Suppressor macrophage (primary cell): ENCODE measurements at regions not wholly inside any gene's neighbourhood (a gene's known extent, or its start where the extent isn't known, plus 50 kb on each side); places are given as distances from the start of the nearest gene placed in this dataset.

Source experiments
- DNase-seq, 4 experiments: peaks; one replicate each; pipeline ENCODE4 v3.0.0-alpha.2; 2020 to 2022

- peak; percentile 60 to 90 (median 76) for DNase-seq
These were observed 115.8 kb upstream of the INPP4B start for GRCh38 chr4:142961866-142962265.

DNA sequence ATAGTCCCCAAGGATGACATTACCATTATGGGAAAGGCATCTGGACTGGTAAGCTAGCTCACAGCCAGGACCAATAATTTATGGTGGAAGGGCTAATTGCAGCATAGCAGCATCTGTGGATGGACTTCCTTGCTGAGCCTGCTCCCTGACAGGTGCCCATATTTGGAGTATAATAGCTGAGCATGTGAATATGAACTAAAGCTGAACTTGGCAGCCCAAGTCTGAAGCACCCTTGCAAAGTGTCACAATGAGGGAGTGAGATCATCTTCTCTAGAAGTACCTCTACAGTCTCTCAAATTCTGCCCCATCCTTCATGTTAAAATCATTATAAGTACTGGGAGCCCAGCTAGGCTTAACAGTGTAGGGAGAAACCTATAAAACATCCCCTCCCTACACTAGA, 128.2 kb upstream of the INPP4B start:
- DNase-seq, result no peak

- no peak for DNase-seq
These were observed 129.5 kb upstream of the INPP4B start for GRCh38 chr4:142975618-142976017.

GRCh38 chr4:142976482-142976881, 130.4 kb upstream of the INPP4B start:
- no peak for DNase-seq

DNA sequence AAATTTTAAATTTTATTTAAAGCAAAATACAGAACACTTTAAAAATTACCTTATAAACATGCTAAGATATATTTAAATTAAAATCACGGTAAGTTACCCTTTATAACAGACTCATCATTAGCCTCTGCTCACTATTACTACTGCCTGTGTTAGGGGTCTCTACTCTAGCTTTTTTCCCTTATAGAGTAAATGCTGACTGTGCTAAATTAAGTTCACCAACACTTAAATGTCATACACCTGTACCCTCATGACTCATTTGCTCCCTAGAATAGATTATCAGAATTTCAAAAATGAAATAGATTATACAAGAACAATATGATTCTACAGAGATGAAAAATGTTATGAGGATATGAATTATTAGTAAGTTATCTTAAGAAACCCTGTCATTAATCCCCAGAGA, 131.1 kb upstream of the INPP4B start:
- no peak for DNase-seq

- no peak for DNase-seq
These were observed 137.0 kb upstream of the INPP4B start for GRCh38 chr4:142983065-142983464.

DNA sequence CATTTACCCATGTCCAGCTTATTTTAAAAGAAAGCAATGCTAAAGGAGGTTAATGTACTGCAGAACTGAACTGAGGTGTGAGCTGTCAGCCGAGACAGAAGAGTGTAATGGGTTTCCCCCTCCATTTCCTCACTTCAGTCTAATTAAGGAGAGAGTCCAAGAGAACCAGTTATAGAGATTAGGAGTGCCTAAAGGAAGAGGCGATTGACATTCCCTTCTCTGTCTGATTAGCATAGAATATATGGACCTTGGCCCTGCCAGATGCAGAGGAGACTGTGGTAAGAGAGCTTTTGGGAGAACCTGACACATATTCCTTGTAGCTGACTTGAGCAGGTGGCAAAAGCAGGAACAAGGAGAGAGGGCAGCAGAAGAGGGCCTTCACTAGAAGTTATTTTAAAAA, 137.5 kb upstream of the INPP4B start:
- DNase-seq, result no peak

GRCh38 chr4:142984871-142985585, 138.9 kb upstream of the INPP4B start:
- DNase-seq, result peak in 3 of 4 experiments; percentile 13 to 40 (median 25)

GRCh38 chr4:143016171-143016570, 168.5 kb upstream of the USP38 start:
- no peak for DNase-seq

GRCh38 chr4:143017210-143017609, 167.5 kb upstream of the USP38 start:
- DNase-seq, result no peak

DNA sequence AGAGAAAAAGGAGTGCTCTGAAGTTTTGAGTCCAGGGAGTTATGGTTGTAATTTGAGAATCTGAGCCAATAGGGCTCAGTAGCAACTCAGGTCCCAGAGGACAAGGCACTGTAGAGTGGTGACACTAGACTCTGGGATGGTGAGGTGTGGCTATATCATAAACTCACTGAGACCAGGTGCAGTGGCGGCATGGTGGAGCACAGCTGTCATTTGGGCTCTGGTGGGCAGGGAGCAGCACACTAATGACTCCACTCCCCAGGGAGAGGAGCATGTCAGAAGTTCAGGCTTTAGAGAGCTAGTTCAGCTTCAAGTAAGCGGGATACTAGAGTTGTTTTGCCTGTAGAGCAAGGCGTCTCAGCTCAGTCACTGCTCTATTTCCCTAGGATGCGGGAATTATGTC, 165.4 kb upstream of the USP38 start:
- DNase-seq, result no peak

DNA sequence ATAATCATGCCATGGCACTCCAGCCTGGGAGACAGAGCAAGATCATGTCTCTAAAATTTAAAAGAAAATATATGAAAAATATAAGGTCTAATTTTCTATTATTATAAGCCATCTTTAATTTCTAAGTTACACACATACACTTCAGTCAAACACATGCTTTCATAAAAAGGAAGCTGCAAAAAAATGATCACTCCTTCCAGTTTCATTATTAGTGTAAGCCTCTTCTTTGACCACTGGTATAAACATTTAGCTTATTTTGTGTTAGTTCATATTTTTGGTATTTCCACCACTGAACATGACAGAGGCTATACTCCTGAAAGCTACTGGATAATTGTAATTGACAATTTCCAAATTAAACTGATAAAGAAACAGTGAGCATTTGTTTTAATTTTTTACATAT, 163.3 kb upstream of the USP38 start:
- DNase-seq, result peak; percentile 10 to 76 (median 44)

- DNase-seq, result peak in 2 of 4 experiments; percentile 17 to 30
These were observed 161.3 kb upstream of the USP38 start for GRCh38 chr4:143023239-143023918.

DNA sequence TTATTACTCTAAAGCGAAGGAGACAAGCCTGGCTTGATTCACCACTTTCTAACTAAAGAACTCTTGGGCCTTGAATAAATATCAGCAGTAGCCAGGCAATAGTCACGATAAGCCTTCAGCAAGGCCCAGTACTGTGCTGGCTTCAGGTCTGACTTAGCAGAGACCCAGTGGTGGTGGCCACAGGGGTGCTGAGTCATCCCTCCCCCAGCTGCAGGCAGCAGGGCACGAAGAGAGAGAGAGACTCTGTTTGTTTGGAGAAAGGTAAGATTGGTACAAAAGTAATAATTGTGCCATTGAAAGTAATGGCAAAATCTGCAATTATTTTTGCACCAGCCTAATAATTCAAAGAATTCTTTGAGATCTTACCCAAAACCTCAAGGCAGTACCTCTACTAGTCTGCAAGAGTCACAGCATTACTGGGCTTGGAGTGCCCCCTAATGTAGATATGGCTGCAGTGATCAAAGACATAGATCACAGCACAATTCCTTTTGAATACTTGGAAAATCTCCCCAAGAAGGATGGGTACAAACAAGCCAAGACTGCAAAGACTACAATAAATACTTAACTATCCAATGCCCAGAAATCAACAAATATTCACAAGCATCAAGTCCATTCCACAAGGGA, 159.5 kb upstream of the USP38 start:
- DNase-seq, result peak; percentile 22 to 62 (median 41)

DNA sequence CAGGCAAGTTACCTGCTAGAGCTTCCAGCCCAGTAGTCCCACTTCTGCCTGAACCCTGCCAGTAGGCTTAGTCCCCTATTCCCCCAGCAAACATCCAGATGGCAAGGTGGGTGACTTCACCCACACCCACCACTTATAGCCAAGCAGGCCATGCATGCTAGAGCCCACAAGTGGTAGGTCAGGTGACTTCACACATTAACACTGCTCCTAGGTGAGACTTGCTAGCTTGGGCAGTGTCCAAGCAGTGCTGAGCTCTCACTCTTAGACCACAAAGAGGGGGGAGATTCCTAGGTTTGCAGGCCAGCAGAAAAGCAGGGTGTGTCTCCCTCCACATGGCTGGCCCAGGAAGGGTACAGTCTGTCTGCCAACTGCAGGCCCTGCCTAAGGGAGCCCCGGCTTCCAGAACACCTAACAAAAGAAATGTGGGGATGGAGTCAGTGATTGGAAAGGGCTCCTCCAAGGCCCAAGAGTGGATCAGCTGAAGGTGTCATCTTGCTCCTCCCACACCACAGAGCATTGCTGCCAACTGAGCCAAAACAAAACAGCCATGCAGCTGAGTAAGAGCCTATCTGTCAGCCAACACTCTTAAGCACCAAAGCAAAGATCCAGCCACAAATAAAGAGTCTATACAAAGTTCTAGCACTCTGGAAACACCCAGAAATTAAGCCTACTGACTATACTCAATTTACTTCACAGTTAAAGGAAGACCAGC, 158.1 kb upstream of the USP38 start:
- no peak for DNase-seq

GRCh38 chr4:143035661-143036060, 149.1 kb upstream of the USP38 start:
- no peak for DNase-seq

DNA sequence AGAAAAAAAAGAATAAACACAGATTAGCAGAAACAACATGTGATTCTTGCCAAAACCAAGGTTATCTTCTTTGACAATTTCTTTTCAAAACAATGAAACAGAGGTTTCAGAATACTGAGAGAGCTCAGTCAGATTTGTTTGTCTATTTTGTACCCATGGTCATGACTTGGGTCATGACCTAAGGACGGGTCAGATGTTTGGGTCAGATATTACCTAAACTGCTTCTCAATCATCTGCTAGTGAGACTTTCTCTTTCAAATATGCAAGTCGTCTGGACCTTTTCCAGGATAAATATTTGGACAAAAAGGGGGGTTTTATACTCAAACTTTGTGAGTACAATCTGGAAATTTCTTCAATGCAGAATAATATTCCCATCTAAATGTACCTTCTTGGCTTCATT, 148.3 kb upstream of the USP38 start:
- DNase-seq, result no peak

DNA sequence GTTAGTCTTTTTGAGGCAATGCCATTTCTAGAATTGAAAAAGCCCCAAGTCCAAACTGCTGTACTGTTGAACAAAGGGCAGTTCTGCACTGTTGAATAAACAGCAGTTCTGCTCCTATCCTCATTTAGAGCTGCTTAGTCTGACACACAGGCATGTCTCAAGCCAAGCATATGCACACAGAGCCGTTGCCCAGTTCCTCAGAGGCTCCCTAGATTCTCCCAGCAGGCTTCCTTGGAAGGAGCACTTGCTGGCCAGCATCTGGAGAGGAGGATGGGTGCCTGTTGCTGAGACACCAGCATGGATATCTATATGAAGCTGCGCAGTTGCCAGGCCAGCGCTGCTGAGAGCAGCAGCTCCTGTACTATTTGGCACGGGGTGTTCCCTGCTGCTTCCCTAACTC, 138.3 kb upstream of the USP38 start:
- DNase-seq, result no peak

DNA sequence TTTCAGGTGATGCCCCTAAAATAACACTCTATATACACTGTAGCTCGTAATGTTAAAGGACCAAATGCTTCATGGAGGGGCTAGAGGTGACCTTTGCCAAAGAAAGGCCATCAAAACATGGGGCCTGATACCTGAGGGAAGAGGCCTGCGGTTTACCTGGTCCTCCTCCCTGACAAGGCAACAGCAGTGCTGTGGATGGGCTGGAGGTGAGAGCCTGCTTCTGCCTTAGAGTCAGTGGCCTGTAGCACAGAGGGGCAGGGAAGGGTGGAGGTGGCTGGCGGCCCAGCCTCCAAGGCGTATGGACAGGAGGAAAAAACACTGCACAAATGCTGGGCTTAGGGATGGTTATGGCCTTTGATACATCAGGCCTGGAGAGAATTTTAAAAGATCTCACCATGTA, 137.8 kb upstream of the USP38 start:
- DNase-seq, result no peak

GRCh38 chr4:143054971-143055370, 129.7 kb upstream of the USP38 start:
- DNase-seq, result peak in 2 of 4 experiments; percentile 32 to 45

DNA sequence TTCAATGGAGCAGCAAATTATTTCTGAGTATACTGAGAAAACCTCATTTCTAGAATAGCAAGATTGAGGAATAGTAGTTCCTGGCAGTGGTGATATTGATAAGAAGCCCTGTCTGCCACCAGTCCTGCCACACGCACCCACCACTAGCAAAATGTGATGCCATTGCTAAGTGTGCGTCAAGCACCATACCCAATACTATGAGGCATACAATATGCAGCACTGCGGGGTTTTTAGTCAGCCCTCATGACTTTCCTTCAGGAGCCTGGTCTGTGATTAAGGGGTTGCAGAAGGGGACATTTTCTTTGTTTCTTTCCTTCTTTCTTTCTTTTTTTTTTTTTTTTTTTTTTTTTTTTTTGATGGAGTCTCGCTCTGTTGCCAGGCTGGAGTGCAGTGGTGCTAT, 128.7 kb upstream of the USP38 start:
- DNase-seq, result no peak

- no peak for DNase-seq
These were observed 113.4 kb upstream of the USP38 start for GRCh38 chr4:143071351-143071750.

GRCh38 chr4:143076723-143077122, 108.0 kb upstream of the USP38 start:
- no peak for DNase-seq
